PC-3 (cell line): ENCODE measurements at regions not wholly inside any gene's neighbourhood (a gene's known extent, or its start where the extent isn't known, plus 50 kb on each side); places are given as distances from the start of the nearest gene placed in this dataset.

Source experiments
- CTCF ChIP-seq: fragments of 300-600 bp; sonication (generic); conservative IDR thresholded peaks from 2 replicates; pipeline ENCODE4 v1.5.1; 2017; ENCODE audit warnings: antibody characterized with exemption, low read depth, mild to moderate bottlenecking, low read length
- EZH2 ChIP-seq: fragments of 300-600 bp; sonication (generic); IDR thresholded peaks from one replicate; pipeline ENCODE4 v1.6.1; 2017; ENCODE audit warnings: antibody characterized with exemption, mild to moderate bottlenecking, low read length; ENCODE audit not compliant: unreplicated experiment
- EZH2phosphoT487 ChIP-seq: fragments of 300-600 bp; sonication (generic); IDR thresholded peaks from 2 replicates; pipeline ENCODE4 v1.6.1; 2018; ENCODE audit warnings: mild to moderate bottlenecking, antibody characterized with exemption, low read length, borderline replicate concordance

GRCh38 chr9:107213561-107214028, 69.5 kb upstream of the RAD23B start:
- TF ChIP-seq CTCF = no peak
- TF ChIP-seq EZH2phosphoT487 = no peak
- TF ChIP-seq EZH2 = no peak
